GM12878 (cell line): ENCODE measurements at regions not wholly inside any gene's neighbourhood (a gene's known extent, or its start where the extent isn't known, plus 50 kb on each side); places are given as distances from the start of the nearest gene placed in this dataset.

ENCODE experiments used
- CHD1 ChIP-seq: IDR thresholded peaks from 2 replicates; pipeline ENCODE4 v1.6.1; 2012; ENCODE audit warnings: low read depth, low read length, improper control_type of control experiment
- IKZF2 ChIP-seq, 2 experiments: fragments of 450-650 bp; IDR thresholded peaks; 2 replicates each; pipeline ENCODE4 v1.6.1; 2017; ENCODE audit warnings: mild to moderate bottlenecking in 2 of 2, moderate library complexity in 2 of 2
- KAT2A ChIP-seq: conservative IDR thresholded peaks from 2 replicates; pipeline ENCODE4 v1.6.1; 2011; ENCODE audit warnings: low read depth, low read length; ENCODE audit not compliant: control insufficient read depth
- MEF2B ChIP-seq: fragments of 450-650 bp; IDR thresholded peaks from 2 replicates; pipeline ENCODE4 v1.6.1; 2018; ENCODE audit warnings: mild to moderate bottlenecking, moderate library complexity; ENCODE audit not compliant: partially characterized antibody, poor library complexity, severe bottlenecking
- POU2F2 ChIP-seq: IDR thresholded peaks from 3 replicates; pipeline ENCODE4 v1.6.1; 2011; ENCODE audit warnings: low read depth, mild to moderate bottlenecking, low read length, borderline replicate concordance
- RAD21 ChIP-seq: IDR thresholded peaks from 2 replicates; pipeline ENCODE4 v1.6.1; 2011; ENCODE audit warnings: mild to moderate bottlenecking, low read depth, low read length, moderate library complexity; ENCODE audit not compliant: insufficient read depth
- RB1 ChIP-seq: fragments of 450-650 bp; formaldehyde crosslinking; IDR thresholded peaks from 2 replicates; pipeline ENCODE4 v1.6.1; 2017; ENCODE audit warnings: mild to moderate bottlenecking, borderline replicate concordance
- RUNX3 ChIP-seq: IDR thresholded peaks from 2 replicates; pipeline ENCODE4 v1.6.1; 2012; ENCODE audit warnings: low read length, inconsistent platforms
- STAT1 ChIP-seq: fragments of 450-650 bp; conservative IDR thresholded peaks from 2 replicates; pipeline ENCODE4 v1.6.1; 2014; ENCODE audit warnings: antibody characterized with exemption, mild to moderate bottlenecking
- ZNF384 ChIP-seq: IDR thresholded peaks from 2 replicates; pipeline ENCODE4 v1.6.1; 2012; ENCODE audit warnings: low read depth, mild to moderate bottlenecking, low read length, improper control_type of control experiment, borderline replicate concordance
- TF ChIP-seq, protein P1 (sequence below): IDR thresholded peaks from 2 replicates; pipeline ENCODE4 v1.6.1; 2012; ENCODE audit warnings: improper control_type of control experiment, low read depth, low read length; ENCODE audit not compliant: insufficient replicate concordance
- TF ChIP-seq, protein P2 (sequence below): IDR thresholded peaks from 2 replicates; pipeline ENCODE4 v1.6.1; 2011; ENCODE audit warnings: mild to moderate bottlenecking, low read depth, low read length, moderate library complexity; ENCODE audit not compliant: insufficient replicate concordance
- TF ChIP-seq, protein P3 (sequence below): fragments of 450-650 bp; IDR thresholded peaks from 2 replicates; pipeline ENCODE4 v1.6.1; 2017; ENCODE audit warnings: mild to moderate bottlenecking, moderate library complexity
- TF ChIP-seq, protein P4 (sequence below): fragments of 450-650 bp; IDR thresholded peaks from 2 replicates; pipeline ENCODE4 v1.6.1; 2017; ENCODE audit warnings: borderline replicate concordance
- TF ChIP-seq, protein P5 (sequence below): IDR thresholded peaks from 2 replicates; pipeline ENCODE4 v1.6.1; 2011; ENCODE audit warnings: borderline replicate concordance, low read depth, mild to moderate bottlenecking, moderate library complexity, mixed read lengths, low read length; ENCODE audit not compliant: insufficient read depth; ENCODE audit errors: extremely low read length

DNA sequence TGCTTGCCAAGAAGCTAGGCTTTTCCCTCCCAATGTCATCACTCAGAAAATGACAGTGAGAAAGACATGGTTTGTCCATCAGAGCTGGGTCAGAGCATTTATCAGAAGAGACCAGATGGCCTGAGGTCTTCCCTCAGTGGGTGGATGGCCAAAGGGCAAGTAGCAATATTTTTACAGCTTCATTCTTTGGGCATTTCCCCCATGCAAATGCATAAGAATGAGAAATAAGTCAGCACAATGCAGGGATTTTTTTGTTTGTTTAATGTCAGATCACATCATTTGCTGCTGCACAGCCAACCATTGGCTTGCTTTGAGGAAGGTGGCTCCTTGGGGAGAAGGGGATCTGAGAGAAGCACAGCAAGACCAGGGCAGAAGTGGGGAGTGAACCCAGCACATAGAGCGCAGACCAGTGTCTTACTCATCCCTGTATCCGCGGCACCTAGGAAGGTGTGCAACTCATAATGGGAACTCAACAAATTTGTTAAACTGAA is 209.6 kb downstream of the SEMA6A start (continued):
- TF ChIP-seq, protein P1, sequence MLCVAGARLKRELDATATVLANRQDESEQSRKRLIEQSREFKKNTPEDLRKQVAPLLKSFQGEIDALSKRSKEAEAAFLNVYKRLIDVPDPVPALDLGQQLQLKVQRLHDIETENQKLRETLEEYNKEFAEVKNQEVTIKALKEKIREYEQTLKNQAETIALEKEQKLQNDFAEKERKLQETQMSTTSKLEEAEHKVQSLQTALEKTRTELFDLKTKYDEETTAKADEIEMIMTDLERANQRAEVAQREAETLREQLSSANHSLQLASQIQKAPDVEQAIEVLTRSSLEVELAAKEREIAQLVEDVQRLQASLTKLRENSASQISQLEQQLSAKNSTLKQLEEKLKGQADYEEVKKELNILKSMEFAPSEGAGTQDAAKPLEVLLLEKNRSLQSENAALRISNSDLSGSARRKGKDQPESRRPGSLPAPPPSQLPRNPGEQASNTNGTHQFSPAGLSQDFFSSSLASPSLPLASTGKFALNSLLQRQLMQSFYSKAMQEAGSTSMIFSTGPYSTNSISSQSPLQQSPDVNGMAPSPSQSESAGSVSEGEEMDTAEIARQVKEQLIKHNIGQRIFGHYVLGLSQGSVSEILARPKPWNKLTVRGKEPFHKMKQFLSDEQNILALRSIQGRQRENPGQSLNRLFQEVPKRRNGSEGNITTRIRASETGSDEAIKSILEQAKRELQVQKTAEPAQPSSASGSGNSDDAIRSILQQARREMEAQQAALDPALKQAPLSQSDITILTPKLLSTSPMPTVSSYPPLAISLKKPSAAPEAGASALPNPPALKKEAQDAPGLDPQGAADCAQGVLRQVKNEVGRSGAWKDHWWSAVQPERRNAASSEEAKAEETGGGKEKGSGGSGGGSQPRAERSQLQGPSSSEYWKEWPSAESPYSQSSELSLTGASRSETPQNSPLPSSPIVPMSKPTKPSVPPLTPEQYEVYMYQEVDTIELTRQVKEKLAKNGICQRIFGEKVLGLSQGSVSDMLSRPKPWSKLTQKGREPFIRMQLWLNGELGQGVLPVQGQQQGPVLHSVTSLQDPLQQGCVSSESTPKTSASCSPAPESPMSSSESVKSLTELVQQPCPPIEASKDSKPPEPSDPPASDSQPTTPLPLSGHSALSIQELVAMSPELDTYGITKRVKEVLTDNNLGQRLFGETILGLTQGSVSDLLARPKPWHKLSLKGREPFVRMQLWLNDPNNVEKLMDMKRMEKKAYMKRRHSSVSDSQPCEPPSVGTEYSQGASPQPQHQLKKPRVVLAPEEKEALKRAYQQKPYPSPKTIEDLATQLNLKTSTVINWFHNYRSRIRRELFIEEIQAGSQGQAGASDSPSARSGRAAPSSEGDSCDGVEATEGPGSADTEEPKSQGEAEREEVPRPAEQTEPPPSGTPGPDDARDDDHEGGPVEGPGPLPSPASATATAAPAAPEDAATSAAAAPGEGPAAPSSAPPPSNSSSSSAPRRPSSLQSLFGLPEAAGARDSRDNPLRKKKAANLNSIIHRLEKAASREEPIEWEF = no peak
- TF ChIP-seq MEF2B (peak; percentile 85), KAT2A (no peak), IKZF2 (IDR thresholded peaks at IDR 0.05) (peak; percentile 25 to 41; a peak in 3 of 4 replicates), RB1 (no peak), RUNX3 (peak; percentile 40), RAD21 (0 out of 2 replicates have a peak, but pooled peaks have one; percentile 1), CHD1 (no peak), STAT1 (no peak), POU2F2 (peak; percentile 88; the same call in 2 of the 3 replicates), ZNF384 (peak; percentile 44; the same call in 1 of the 2 replicates)
- TF ChIP-seq, protein P2, sequence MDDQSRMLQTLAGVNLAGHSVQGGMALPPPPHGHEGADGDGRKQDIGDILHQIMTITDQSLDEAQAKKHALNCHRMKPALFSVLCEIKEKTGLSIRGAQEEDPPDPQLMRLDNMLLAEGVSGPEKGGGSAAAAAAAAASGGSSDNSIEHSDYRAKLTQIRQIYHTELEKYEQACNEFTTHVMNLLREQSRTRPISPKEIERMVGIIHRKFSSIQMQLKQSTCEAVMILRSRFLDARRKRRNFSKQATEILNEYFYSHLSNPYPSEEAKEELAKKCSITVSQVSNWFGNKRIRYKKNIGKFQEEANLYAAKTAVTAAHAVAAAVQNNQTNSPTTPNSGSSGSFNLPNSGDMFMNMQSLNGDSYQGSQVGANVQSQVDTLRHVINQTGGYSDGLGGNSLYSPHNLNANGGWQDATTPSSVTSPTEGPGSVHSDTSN = no peak
- TF ChIP-seq, protein P3, sequence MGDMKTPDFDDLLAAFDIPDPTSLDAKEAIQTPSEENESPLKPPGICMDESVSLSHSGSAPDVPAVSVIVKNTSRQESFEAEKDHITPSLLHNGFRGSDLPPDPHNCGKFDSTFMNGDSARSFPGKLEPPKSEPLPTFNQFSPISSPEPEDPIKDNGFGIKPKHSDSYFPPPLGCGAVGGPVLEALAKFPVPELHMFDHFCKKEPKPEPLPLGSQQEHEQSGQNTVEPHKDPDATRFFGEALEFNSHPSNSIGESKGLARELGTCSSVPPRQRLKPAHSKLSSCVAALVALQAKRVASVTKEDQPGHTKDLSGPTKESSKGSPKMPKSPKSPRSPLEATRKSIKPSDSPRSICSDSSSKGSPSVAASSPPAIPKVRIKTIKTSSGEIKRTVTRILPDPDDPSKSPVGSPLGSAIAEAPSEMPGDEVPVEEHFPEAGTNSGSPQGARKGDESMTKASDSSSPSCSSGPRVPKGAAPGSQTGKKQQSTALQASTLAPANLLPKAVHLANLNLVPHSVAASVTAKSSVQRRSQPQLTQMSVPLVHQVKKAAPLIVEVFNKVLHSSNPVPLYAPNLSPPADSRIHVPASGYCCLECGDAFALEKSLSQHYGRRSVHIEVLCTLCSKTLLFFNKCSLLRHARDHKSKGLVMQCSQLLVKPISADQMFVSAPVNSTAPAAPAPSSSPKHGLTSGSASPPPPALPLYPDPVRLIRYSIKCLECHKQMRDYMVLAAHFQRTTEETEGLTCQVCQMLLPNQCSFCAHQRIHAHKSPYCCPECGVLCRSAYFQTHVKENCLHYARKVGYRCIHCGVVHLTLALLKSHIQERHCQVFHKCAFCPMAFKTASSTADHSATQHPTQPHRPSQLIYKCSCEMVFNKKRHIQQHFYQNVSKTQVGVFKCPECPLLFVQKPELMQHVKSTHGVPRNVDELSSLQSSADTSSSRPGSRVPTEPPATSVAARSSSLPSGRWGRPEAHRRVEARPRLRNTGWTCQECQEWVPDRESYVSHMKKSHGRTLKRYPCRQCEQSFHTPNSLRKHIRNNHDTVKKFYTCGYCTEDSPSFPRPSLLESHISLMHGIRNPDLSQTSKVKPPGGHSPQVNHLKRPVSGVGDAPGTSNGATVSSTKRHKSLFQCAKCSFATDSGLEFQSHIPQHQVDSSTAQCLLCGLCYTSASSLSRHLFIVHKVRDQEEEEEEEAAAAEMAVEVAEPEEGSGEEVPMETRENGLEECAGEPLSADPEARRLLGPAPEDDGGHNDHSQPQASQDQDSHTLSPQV = no peak
- TF ChIP-seq, protein P4, sequence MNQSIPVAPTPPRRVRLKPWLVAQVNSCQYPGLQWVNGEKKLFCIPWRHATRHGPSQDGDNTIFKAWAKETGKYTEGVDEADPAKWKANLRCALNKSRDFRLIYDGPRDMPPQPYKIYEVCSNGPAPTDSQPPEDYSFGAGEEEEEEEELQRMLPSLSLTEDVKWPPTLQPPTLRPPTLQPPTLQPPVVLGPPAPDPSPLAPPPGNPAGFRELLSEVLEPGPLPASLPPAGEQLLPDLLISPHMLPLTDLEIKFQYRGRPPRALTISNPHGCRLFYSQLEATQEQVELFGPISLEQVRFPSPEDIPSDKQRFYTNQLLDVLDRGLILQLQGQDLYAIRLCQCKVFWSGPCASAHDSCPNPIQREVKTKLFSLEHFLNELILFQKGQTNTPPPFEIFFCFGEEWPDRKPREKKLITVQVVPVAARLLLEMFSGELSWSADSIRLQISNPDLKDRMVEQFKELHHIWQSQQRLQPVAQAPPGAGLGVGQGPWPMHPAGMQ = no peak
- TF ChIP-seq, protein P5, sequence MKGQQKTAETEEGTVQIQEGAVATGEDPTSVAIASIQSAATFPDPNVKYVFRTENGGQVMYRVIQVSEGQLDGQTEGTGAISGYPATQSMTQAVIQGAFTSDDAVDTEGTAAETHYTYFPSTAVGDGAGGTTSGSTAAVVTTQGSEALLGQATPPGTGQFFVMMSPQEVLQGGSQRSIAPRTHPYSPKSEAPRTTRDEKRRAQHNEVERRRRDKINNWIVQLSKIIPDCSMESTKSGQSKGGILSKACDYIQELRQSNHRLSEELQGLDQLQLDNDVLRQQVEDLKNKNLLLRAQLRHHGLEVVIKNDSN = no peak
